ENCODE measurements at regions not wholly inside any gene's neighbourhood (a gene's known extent, or its start where the extent isn't known, plus 50 kb on each side); places are given as distances from the start of the nearest gene placed in this dataset.

- no peak for DNase-seq (ENCODE audit: low read depth)
- no peak overlapping the region for H3K4me3 ChIP-seq (ENCODE audit: control insufficient read depth, low read depth, low read length)
- TF ChIP-seq CTCF (conservative IDR thresholded peaks at IDR 0.05; ENCODE audit: control insufficient read depth, insufficient read depth, low read depth, low read length) = no peak
Measured at GRCh38 chr2:226158229-226158628, 641.4 kb downstream of the IRS1 start.

DNA sequence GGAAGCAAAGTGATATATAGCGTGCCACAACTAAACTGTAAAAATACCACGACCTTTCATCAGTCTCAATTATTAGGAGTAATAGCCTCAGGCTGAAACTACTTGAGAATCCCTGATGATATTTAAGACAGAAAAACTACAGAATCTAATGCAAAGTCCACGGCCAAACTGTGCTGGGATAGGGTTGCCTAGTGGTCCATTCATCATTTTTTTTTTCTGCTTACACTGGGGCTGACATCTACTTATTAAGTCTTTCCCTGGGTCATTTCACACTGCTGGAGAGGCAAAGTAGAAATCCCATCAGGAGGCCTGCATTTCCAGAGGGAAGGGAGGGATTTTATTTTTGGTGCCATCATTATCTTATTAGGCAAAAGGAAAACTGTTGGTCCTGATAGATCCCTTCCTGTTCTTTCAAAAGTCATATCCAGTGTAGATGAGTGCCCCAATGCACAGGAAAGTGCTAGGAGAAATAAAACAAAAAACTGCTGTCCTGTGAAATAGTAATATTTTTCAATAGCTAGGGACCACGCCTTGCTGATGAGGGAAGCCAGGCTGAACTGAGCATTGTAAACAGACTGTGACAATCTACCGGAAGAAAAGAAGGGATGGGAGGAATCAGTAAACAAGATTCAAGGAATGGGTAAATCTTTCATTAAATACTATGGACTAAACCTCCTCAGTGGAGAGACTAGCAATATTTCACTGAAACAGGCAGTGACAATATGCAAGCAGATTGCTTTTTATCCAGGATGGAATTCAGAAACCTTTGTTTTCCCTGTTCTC is 644.3 kb downstream of the IRS1 start:
- no peak for DNase-seq (ENCODE audit: low read depth)
- no peak for TF ChIP-seq CTCF (conservative IDR thresholded peaks at IDR 0.05; ENCODE audit: control insufficient read depth, insufficient read depth, low read depth, low read length)
- no peak overlapping the region for H3K4me3 ChIP-seq (ENCODE audit: control insufficient read depth, low read depth, low read length)

DNA sequence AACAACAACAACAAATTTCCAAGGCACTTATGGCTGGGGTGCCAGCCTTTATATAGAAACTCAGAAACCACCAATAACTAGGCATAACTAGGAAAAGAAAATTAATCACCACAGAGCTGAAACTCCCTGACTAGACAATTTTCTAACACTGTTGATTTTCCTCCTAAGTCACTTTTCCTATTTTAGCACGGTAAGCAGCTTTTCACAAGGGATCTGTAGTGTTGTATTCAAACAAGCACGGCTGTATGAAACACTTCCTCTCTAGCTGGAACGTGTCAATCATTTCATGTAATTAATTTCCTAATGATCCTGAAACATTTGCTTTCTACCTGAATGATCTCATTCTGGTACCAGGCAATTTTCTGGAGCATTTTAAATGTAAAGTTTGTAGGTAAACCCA is 645.0 kb downstream of the IRS1 start:
- DNase-seq (ENCODE audit: low read depth) = no peak
- TF ChIP-seq CTCF (conservative IDR thresholded peaks at IDR 0.05; ENCODE audit: control insufficient read depth, insufficient read depth, low read depth, low read length) = no peak
- no peak overlapping the region for H3K4me3 ChIP-seq (ENCODE audit: control insufficient read depth, low read depth, low read length)

GRCh38 chr2:226153553-226153952 is 646.1 kb downstream of the IRS1 start:
- DNase-seq (ENCODE audit: low read depth) = no peak
- no peak overlapping the region for H3K4me3 ChIP-seq (ENCODE audit: control insufficient read depth, low read depth, low read length)
- no peak for TF ChIP-seq CTCF (conservative IDR thresholded peaks at IDR 0.05; ENCODE audit: control insufficient read depth, insufficient read depth, low read depth, low read length)

DNA sequence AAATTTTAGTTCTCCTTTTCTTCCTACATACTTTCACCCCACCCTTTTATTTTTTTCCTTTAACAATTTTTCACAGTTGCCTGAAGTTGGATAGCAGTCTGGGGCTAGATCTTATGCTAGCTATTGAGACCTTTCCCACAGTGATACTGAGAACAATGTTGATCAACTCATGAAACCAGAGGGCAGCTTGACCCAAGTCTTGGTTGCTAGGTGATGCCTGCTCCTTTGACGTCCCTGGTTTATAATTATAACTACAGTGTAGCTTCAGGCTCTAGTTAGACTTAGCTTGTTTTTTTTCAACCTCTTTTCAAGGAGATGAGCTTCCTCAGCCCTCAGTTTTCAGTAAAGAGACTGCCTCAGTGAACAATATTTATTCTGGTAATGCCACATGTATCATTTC is 648.5 kb downstream of the IRS1 start:
- DNase-seq (ENCODE audit: low read depth) = no peak
- no peak for TF ChIP-seq CTCF (conservative IDR thresholded peaks at IDR 0.05; ENCODE audit: control insufficient read depth, insufficient read depth, low read depth, low read length)
- no peak overlapping the region for H3K4me3 ChIP-seq (ENCODE audit: control insufficient read depth, low read depth, low read length)

- DNase-seq (ENCODE audit: low read depth) = no peak
- no peak for TF ChIP-seq CTCF (conservative IDR thresholded peaks at IDR 0.05; ENCODE audit: control insufficient read depth, insufficient read depth, low read depth, low read length)
- H3K4me3 ChIP-seq (ENCODE audit: control insufficient read depth, low read depth, low read length) = no peak overlapping the region
Measured at GRCh38 chr2:226143091-226143490, 656.5 kb downstream of the IRS1 start.
